Trophoblast cell (in vitro differentiated cells and primary cell): ENCODE measurements at regions not wholly inside any gene's neighbourhood (a gene's known extent, or its start where the extent isn't known, plus 50 kb on each side); places are given as distances from the start of the nearest gene placed in this dataset.

Experiments
- DNase-seq, 2 donors: peaks; one replicate each; pipeline ENCODE4 v3.0.0-alpha.2; 2016
- H2AFZ ChIP-seq: 2 replicates; pipeline ENCODE4 v1.6.1; 2013; ENCODE audit warnings: low read length, moderate library complexity, mild to moderate bottlenecking; ENCODE audit not compliant: insufficient read depth, poor library complexity
- H2AK5ac ChIP-seq: 2 replicates; pipeline ENCODE4 v1.6.1; 2013; ENCODE audit warnings: mild to moderate bottlenecking, low read length
- H2BK120ac ChIP-seq: 2 replicates; pipeline ENCODE4 v1.6.1; 2013; ENCODE audit warnings: low read length, mild to moderate bottlenecking, moderate library complexity; ENCODE audit not compliant: insufficient read depth, poor library complexity
- H2BK12ac ChIP-seq: 2 replicates; pipeline ENCODE4 v1.6.1; 2013; ENCODE audit warnings: mild to moderate bottlenecking, low read length, moderate library complexity
- H2BK5ac ChIP-seq: 2 replicates; pipeline ENCODE4 v1.6.1; 2013; ENCODE audit warnings: low read length, low read depth, moderate library complexity, mild to moderate bottlenecking; ENCODE audit not compliant: poor library complexity
- H3K14ac ChIP-seq: 2 replicates; pipeline ENCODE4 v1.6.1; 2013; ENCODE audit warnings: mild to moderate bottlenecking, low read length
- H3K18ac ChIP-seq: 2 replicates; pipeline ENCODE4 v1.6.1; 2013; ENCODE audit warnings: mild to moderate bottlenecking, low read length
- H3K23ac ChIP-seq: 2 replicates; pipeline ENCODE4 v1.6.1; 2013; ENCODE audit warnings: low read length
- H3K27ac ChIP-seq: 2 replicates; pipeline ENCODE4 v1.5.1; 2013; ENCODE audit warnings: low read depth, mild to moderate bottlenecking, inconsistent platforms, low read length, moderate library complexity
- H3K27me3 ChIP-seq: 2 replicates; pipeline ENCODE4 v1.6.1; 2013; ENCODE audit warnings: inconsistent platforms, mild to moderate bottlenecking, low read length, moderate library complexity; ENCODE audit not compliant: insufficient read depth
- H3K36me3 ChIP-seq, 2 experiments: 1 replicate in 1 of 2; 2 replicates in 1 of 2; pipeline ENCODE4 v1.6.1; 2013; ENCODE audit warnings: low read length in 2 of 2, mild to moderate bottlenecking in 2 of 2, moderate library complexity in 1 of 2; ENCODE audit not compliant: insufficient read depth in 2 of 2, control insufficient read depth in 1 of 2
- H3K4ac ChIP-seq: 2 replicates; pipeline ENCODE4 v1.6.1; 2013; ENCODE audit warnings: low read depth, mild to moderate bottlenecking, low read length, moderate library complexity
- H3K4me1 ChIP-seq, 2 experiments: 1 replicate in 1 of 2; 2 replicates in 1 of 2; pipeline ENCODE4 v1.6.1; 2013; ENCODE audit warnings: low read length in 2 of 2, mild to moderate bottlenecking in 2 of 2, moderate library complexity in 1 of 2; ENCODE audit not compliant: insufficient read depth in 2 of 2, control insufficient read depth in 1 of 2
- H3K4me2 ChIP-seq: 2 replicates; pipeline ENCODE4 v1.6.1; 2013; ENCODE audit warnings: inconsistent platforms, mild to moderate bottlenecking, low read length, moderate library complexity
- H3K4me3 ChIP-seq: 2 replicates; pipeline ENCODE4 v1.5.1; 2013; ENCODE audit warnings: mild to moderate bottlenecking, low read depth, low read length, inconsistent platforms
- H3K79me1 ChIP-seq: one replicate; pipeline ENCODE4 v1.6.1; 2013; ENCODE audit warnings: low read length
- H3K79me2 ChIP-seq: 2 replicates; pipeline ENCODE4 v1.6.1; 2013; ENCODE audit warnings: low read length, mild to moderate bottlenecking; ENCODE audit not compliant: control insufficient read depth, insufficient read depth, poor library complexity
- H3K9ac ChIP-seq: 2 replicates; pipeline ENCODE4 v1.6.1; 2013; ENCODE audit warnings: mild to moderate bottlenecking, low read length
- H3K9me3 ChIP-seq: 2 replicates; pipeline ENCODE4 v1.6.1; 2013; ENCODE audit warnings: low read depth, mild to moderate bottlenecking, control low read depth, inconsistent platforms, low read length; ENCODE audit not compliant: insufficient read depth
- H4K12ac ChIP-seq: 2 replicates; pipeline ENCODE4 v1.6.1; 2013; ENCODE audit warnings: low read depth, mild to moderate bottlenecking, low read length, moderate library complexity
- H4K8ac ChIP-seq: 2 replicates; pipeline ENCODE4 v1.6.1; 2013; ENCODE audit warnings: low read depth, mild to moderate bottlenecking, low read length, moderate library complexity
- H4K91ac ChIP-seq: one replicate; pipeline ENCODE4 v1.6.1; 2013; ENCODE audit warnings: low read depth, mild to moderate bottlenecking, low read length, moderate library complexity
- WGBS: extraction: QIAGEN DNeasy Blood & Tissue Kit; methylation state at CpG from one replicate; pipeline ENCODE4 v1.1.7; 2013; ENCODE audit warnings: missing lambda C conversion rate; ENCODE audit not compliant: insufficient read length, insufficient coverage; ENCODE audit errors: extremely low coverage; 5-methylcytosine and 5-hydroxymethylcytosine counted together

- Histone ChIP-seq H4K91ac (no peak overlapping the region), H3K18ac (no peak overlapping the region), H2BK12ac (no peak overlapping the region), H3K79me2 (no peaks in the 10 kb centered on the region), H3K9me3 (no peaks in the 10 kb centered on the region), H2AFZ (no peak overlapping the region), H3K4me3 (no peak overlapping the region), H3K4me2 (no peak overlapping the region), H2AK5ac (no peak overlapping the region), H3K23ac (no peak overlapping the region), H3K27me3 (no peaks in the 10 kb centered on the region), H2BK120ac (no peak overlapping the region), H3K4ac (no peak overlapping the region), H3K79me1 (no peaks in the 10 kb centered on the region), H3K9ac (no peak overlapping the region), H3K36me3 (no peaks in the 10 kb centered on the region), H4K8ac (no peak overlapping the region), H3K27ac (no peak overlapping the region), H4K12ac (no peak overlapping the region), H3K14ac (no peak overlapping the region), H2BK5ac (no peak overlapping the region), H3K4me1 (no peaks in the 10 kb centered on the region)
- peak; percentile 54 to 77 for DNase-seq
- no CpG with 5 or more reads among the region's 3 CpGs for WGBS
Observed at GRCh38 chr6:48628316-48628715, 517.3 kb upstream of the PTCHD4 start.

GRCh38 chr6:48626421-48626820, 515.4 kb upstream of the PTCHD4 start:
- no peak overlapping the region for H2BK12ac ChIP-seq
- H3K18ac ChIP-seq = no peak overlapping the region
- no peak overlapping the region for H3K9ac ChIP-seq
- no peaks in the 10 kb centered on the region for H3K79me2 ChIP-seq
- H3K79me1 ChIP-seq = no peaks in the 10 kb centered on the region
- no peaks in the 10 kb centered on the region for H3K9me3 ChIP-seq
- no peaks in the 10 kb centered on the region for H3K4me1 ChIP-seq
- no peak overlapping the region for H2AFZ ChIP-seq
- H3K36me3 ChIP-seq = no peaks in the 10 kb centered on the region
- no peak overlapping the region for H2AK5ac ChIP-seq
- no peak overlapping the region for H3K27ac ChIP-seq
- no peaks in the 10 kb centered on the region for H3K27me3 ChIP-seq
- no peak overlapping the region for H3K4ac ChIP-seq
- no peak overlapping the region for H4K8ac ChIP-seq
- no peak overlapping the region for H3K23ac ChIP-seq
- no peak overlapping the region for H2BK5ac ChIP-seq
- no peak overlapping the region for H2BK120ac ChIP-seq
- peak in 1 of 2 donors; percentile 58 for DNase-seq
- H3K4me2 ChIP-seq = no peak overlapping the region
- no peak overlapping the region for H3K14ac ChIP-seq
- H4K12ac ChIP-seq = no peak overlapping the region
- no peak overlapping the region for H3K4me3 ChIP-seq
- H4K91ac ChIP-seq = no peak overlapping the region

- Histone ChIP-seq H3K79me2 (no peaks in the 10 kb centered on the region), H3K4me2 (no peak overlapping the region), H2BK5ac (no peak overlapping the region), H3K4me3 (no peak overlapping the region), H3K14ac (no peak overlapping the region), H2BK120ac (no peak overlapping the region), H3K36me3 (no peaks in the 10 kb centered on the region), H2AFZ (no peak overlapping the region), H3K79me1 (no peaks in the 10 kb centered on the region), H3K9me3 (no peaks in the 10 kb centered on the region), H3K4me1 (no peaks in the 10 kb centered on the region), H3K27ac (no peak overlapping the region), H3K9ac (no peak overlapping the region), H4K12ac (no peak overlapping the region), H4K91ac (no peak overlapping the region), H3K4ac (no peak overlapping the region), H4K8ac (no peak overlapping the region), H3K23ac (no peak overlapping the region), H2AK5ac (no peak overlapping the region), H3K18ac (no peak overlapping the region), H2BK12ac (no peak overlapping the region), H3K27me3 (no peaks in the 10 kb centered on the region)
- WGBS = 100% methylated on average over 1 of the region's 3 CpGs
- no peak for DNase-seq
Observed at GRCh38 chr6:48624631-48625030, 513.6 kb upstream of the PTCHD4 start.

- H3K9me3 ChIP-seq = no peaks in the 10 kb centered on the region
- no peaks in the 10 kb centered on the region for H3K79me2 ChIP-seq
- no peak overlapping the region for H4K8ac ChIP-seq
- no peak overlapping the region for H3K23ac ChIP-seq
- no peak overlapping the region for H3K9ac ChIP-seq
- no peak overlapping the region for H4K91ac ChIP-seq
- no peak overlapping the region for H3K4ac ChIP-seq
- DNase-seq = peak; percentile 13 to 41
- H3K4me3 ChIP-seq = no peak overlapping the region
- no peak overlapping the region for H3K4me2 ChIP-seq
- no CpG with 5 or more reads among the region's 3 CpGs for WGBS
- no peak overlapping the region for H3K14ac ChIP-seq
- no peak overlapping the region for H2BK12ac ChIP-seq
- no peaks in the 10 kb centered on the region for H3K36me3 ChIP-seq
- H2AFZ ChIP-seq = no peak overlapping the region
- no peak overlapping the region for H3K18ac ChIP-seq
- no peak overlapping the region for H2BK5ac ChIP-seq
- no peaks in the 10 kb centered on the region for H3K4me1 ChIP-seq
- H3K27me3 ChIP-seq = no peaks in the 10 kb centered on the region
- no peak overlapping the region for H2AK5ac ChIP-seq
- H3K79me1 ChIP-seq = no peaks in the 10 kb centered on the region
- H3K27ac ChIP-seq = no peak overlapping the region
- H4K12ac ChIP-seq = no peak overlapping the region
- no peak overlapping the region for H2BK120ac ChIP-seq
Observed at GRCh38 chr6:48619771-48620170, 508.8 kb upstream of the PTCHD4 start.
